Endothelial cell of umbilical vein (primary cell): ENCODE measurements at regions not wholly inside any gene's neighbourhood (a gene's known extent, or its start where the extent isn't known, plus 50 kb on each side); places are given as distances from the start of the nearest gene placed in this dataset.
"Not testable (repeated sequence)": the region's sequence is repeated elsewhere in the genome, so short reads cannot be mapped to it uniquely, and the experiment has no call there.

Experiments
- BruUV-seq: library from RNA; stranded (reverse); fragments of 400-500 nt; replicated peaks from 2 replicates; lab custom pipeline; 2021; lab: Mats Ljungman, UMichigan
- CTCF ChIA-PET: fragments of 300-600, 350-600 bp; sonication (Branson Sonifier 250); formaldehyde crosslinking; loops from one replicate; lab custom pipeline; 2021; ENCODE audit warnings: antibody characterized with exemption, inconsistent platforms; lab: Charles Lee
- POLR2A ChIA-PET: fragments of 300-600, 350-600 bp; sonication (Branson Sonifier 250); formaldehyde crosslinking; loops from one replicate; lab custom pipeline; 2021; ENCODE audit warnings: antibody characterized with exemption, inconsistent platforms; lab: Charles Lee
- DNase-seq: peaks from one replicate; pipeline ENCODE4 v3.0.0-alpha.2; 2011; ENCODE audit warnings: low read depth, low spot score
- FAIRE-seq: peaks from 2 replicates; lab custom pipeline; 2011; peaks lifted over from hg19 to GRCh38; lab: Jason Lieb, UNC
- H2AFZ ChIP-seq: 2 replicates; pipeline ENCODE4 v1.6.0; 2012; ENCODE audit warnings: low read depth, low read length, control low read depth, inconsistent platforms
- H3K27ac ChIP-seq: 2 replicates; pipeline ENCODE4 v1.5.1; 2011; ENCODE audit warnings: low read depth, mild to moderate bottlenecking, control low read depth, low read length, moderate library complexity; ENCODE audit not compliant: insufficient read depth
- H3K27me3 ChIP-seq, 2 experiments: 2 replicates each; pipeline versions ENCODE4 v1.6.0 to v1.6.1; 2011; ENCODE audit warnings: low read length in 2 of 2, mixed read lengths in 1 of 2; ENCODE audit not compliant: control insufficient read depth in 2 of 2, insufficient read depth in 2 of 2
- H3K36me3 ChIP-seq, 2 experiments: 2 replicates in 1 of 2; 3 replicates in 1 of 2; pipeline ENCODE4 v1.5.1; 2011; ENCODE audit warnings: low read length in 2 of 2, mild to moderate bottlenecking in 1 of 2, moderate library complexity in 1 of 2; ENCODE audit not compliant: control insufficient read depth in 2 of 2, insufficient read depth in 2 of 2; ENCODE audit errors: extremely low read depth in 1 of 2
- H3K4me1 ChIP-seq: 3 replicates; pipeline ENCODE4 v1.5.1; 2011; ENCODE audit warnings: mild to moderate bottlenecking, low read length; ENCODE audit not compliant: control insufficient read depth, insufficient read depth; ENCODE audit errors: extremely low read depth
- H3K4me2 ChIP-seq: 2 replicates; pipeline ENCODE4 v1.6.1; 2011; ENCODE audit warnings: low read length, control low read depth, mixed read lengths; ENCODE audit not compliant: insufficient read depth
- H3K4me3 ChIP-seq, 3 experiments: fragments of 200-600 bp in 1 of 3; sonication (generic), shearing (Covaris generic) in 1 of 3; replicated peaks in 1 of 3; 2 replicates each; pipeline ENCODE4 v1.5.1; 2011 to 2016; ENCODE audit warnings: control low read depth in 3 of 3, low read length in 3 of 3, mild to moderate bottlenecking in 2 of 3, inconsistent platforms in 1 of 3, low read depth in 1 of 3, moderate library complexity in 1 of 3; ENCODE audit not compliant: insufficient read depth in 1 of 3
- H3K79me2 ChIP-seq: 2 replicates; pipeline ENCODE4 v1.6.0; 2012; ENCODE audit warnings: low read length, inconsistent platforms; ENCODE audit not compliant: control insufficient read depth, insufficient read depth
- H3K9ac ChIP-seq: replicated peaks from 2 replicates; pipeline ENCODE3; 2011; ENCODE audit warnings: low read length, control low read depth; ENCODE audit not compliant: insufficient read depth; ENCODE audit errors: extremely low read depth
- H3K9me1 ChIP-seq: replicated peaks from 3 replicates; pipeline ENCODE4 v1.6.0; 2011; ENCODE audit warnings: mild to moderate bottlenecking, low read length; ENCODE audit not compliant: control insufficient read depth, insufficient read depth; ENCODE audit errors: extremely low read depth
- H3K9me3 ChIP-seq: replicated peaks from 2 replicates; pipeline ENCODE4 v1.5.1; 2012; ENCODE audit warnings: low read length, inconsistent platforms; ENCODE audit not compliant: control insufficient read depth, insufficient read depth
- H4K20me1 ChIP-seq: replicated peaks from 2 replicates; pipeline ENCODE3; 2011; ENCODE audit warnings: mild to moderate bottlenecking, low read length; ENCODE audit not compliant: control insufficient read depth, insufficient read depth; ENCODE audit errors: extremely low read depth
- EZH2 ChIP-seq: IDR thresholded peaks from 2 replicates; pipeline ENCODE4 v1.6.1; 2012; ENCODE audit warnings: borderline replicate concordance, low read depth, mild to moderate bottlenecking, moderate library complexity, low read length, inconsistent platforms; ENCODE audit not compliant: severe bottlenecking
- FOS ChIP-seq: IDR thresholded peaks from 2 replicates; pipeline ENCODE4 v1.6.1; 2011; ENCODE audit warnings: mild to moderate bottlenecking, low read length, moderate library complexity, borderline replicate concordance; ENCODE audit not compliant: insufficient read depth
- MYC ChIP-seq: IDR thresholded peaks from one replicate; pipeline ENCODE4 v1.6.1; 2011; ENCODE audit warnings: mild to moderate bottlenecking, low read depth, low read length
- POLR2A ChIP-seq: IDR thresholded peaks from 2 replicates; pipeline ENCODE4 v1.6.1; 2012; ENCODE audit warnings: low read depth, mild to moderate bottlenecking, control low read depth, low read length
- POLR2AphosphoS5 ChIP-seq: IDR thresholded peaks from 2 replicates; pipeline ENCODE4 v1.6.1; 2012; ENCODE audit warnings: low read depth, mild to moderate bottlenecking, control low read depth, low read length, moderate library complexity; ENCODE audit not compliant: insufficient read depth
- dilution Hi-C: fragments of 300-500 bp; cut with MboI; formaldehyde crosslinking; loops from one replicate; pipeline ENCODE4 v1.15.0; 2019; ENCODE audit warnings: low sequenced_read_pairs; ENCODE audit not compliant: extremely low pct_ligation_motif_present
- intact Hi-C: fragments of 100-400 bp; cut with micrococcal nuclease; formaldehyde crosslinking; loops from one replicate; pipeline ENCODE4 v1.10.0; 2022
- TF ChIP-seq, protein P1 (sequence below), 2 donors: IDR thresholded peaks; 1 replicate in 1 of 2; 2 replicates in 1 of 2; pipeline ENCODE4 v1.5.1; 2011; ENCODE audit warnings: low read length in 2 of 2, mild to moderate bottlenecking in 2 of 2, moderate library complexity in 2 of 2, control low read depth in 1 of 2, inconsistent platforms in 1 of 2, low read depth in 1 of 2; ENCODE audit not compliant: insufficient read depth in 1 of 2; ENCODE audit errors: extremely low read depth in 1 of 2

DNA sequence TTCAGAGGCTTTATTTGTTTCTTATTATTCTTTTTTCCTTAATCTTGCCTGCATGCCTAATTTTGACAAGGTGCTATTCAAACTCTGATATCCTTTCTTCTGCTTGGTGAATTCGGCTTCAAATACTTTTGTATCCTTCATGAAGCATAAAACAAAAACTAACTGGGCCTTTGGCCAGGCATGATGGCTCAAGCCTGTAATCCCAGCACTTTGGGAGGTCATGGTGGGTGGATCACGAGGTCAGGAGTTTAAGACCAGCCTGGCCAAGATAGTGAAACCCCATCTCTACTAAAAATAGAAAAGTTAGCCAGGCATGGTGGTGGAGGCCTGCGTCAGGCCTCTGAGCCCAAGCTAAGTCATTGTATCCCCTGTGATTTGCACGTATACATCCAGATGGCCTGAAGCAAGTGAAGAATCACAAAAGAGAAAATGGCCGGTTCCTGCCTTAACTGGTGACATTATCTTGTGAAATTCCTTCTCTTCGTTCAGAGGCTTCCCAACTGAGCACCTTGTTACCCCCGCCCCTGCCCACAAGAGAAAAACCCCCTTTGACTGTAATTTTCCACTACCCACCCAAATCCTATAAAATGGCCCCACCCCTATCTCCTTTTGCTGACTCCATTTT lies 191.9 kb downstream of the ZNF486 start:
- H3K9me3 ChIP-seq, H3K27ac ChIP-seq, H3K79me2 ChIP-seq, H3K4me3 ChIP-seq, H3K4me1 ChIP-seq, H3K27me3 ChIP-seq, CTCF ChIA-PET, H3K4me2 ChIP-seq, H3K9me1 ChIP-seq, H3K9ac ChIP-seq, POLR2A ChIA-PET, dilution Hi-C loops, H4K20me1 ChIP-seq, DNase-seq, BruUV-seq, FAIRE-seq, intact Hi-C loops, H2AFZ ChIP-seq, H3K36me3 ChIP-seq: not testable (repeated sequence)

DNA sequence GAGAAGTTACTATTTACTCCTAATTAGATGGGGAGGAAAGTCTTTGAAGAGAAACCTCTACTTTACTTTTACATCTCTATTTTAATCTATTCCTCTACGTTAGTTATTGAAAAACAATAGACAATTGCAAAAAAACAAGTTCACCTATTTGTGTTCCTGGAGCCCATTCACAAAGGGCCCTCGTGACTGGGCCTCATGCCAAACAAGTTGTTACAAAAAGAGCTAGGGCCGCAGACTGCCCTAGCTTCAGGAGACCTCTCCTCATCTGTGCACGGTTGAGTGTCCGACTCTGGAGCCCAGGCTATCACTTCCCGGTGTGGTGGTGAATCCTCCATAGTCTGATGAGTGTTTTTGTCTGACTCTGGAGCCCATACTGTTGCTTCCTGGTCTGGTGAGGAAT lies 190.9 kb downstream of the ZNF486 start:
- DNase-seq (no peak), FAIRE-seq (no peak)
- dilution Hi-C loops, result no loop called here
- H3K4me3 ChIP-seq, result no peak overlapping the region
- no peak overlapping the region for H2AFZ ChIP-seq
- no peaks in the 10 kb centered on the region for H4K20me1 ChIP-seq
- no peaks in the 10 kb centered on the region for H3K9me3 ChIP-seq
- ChIA-PET CTCF (no interaction called here), POLR2A (no interaction called here)
- no peaks in the 10 kb centered on the region for H3K79me2 ChIP-seq
- no peak overlapping the region for H3K9ac ChIP-seq
- H3K4me1 ChIP-seq, result no peaks in the 10 kb centered on the region
- no peaks in the 10 kb centered on the region for H3K27me3 ChIP-seq
- TF ChIP-seq MYC (no peak), EZH2 (no peak), FOS (no peak), POLR2AphosphoS5 (no peak), POLR2A (no peak)
- TF ChIP-seq, protein P1, sequence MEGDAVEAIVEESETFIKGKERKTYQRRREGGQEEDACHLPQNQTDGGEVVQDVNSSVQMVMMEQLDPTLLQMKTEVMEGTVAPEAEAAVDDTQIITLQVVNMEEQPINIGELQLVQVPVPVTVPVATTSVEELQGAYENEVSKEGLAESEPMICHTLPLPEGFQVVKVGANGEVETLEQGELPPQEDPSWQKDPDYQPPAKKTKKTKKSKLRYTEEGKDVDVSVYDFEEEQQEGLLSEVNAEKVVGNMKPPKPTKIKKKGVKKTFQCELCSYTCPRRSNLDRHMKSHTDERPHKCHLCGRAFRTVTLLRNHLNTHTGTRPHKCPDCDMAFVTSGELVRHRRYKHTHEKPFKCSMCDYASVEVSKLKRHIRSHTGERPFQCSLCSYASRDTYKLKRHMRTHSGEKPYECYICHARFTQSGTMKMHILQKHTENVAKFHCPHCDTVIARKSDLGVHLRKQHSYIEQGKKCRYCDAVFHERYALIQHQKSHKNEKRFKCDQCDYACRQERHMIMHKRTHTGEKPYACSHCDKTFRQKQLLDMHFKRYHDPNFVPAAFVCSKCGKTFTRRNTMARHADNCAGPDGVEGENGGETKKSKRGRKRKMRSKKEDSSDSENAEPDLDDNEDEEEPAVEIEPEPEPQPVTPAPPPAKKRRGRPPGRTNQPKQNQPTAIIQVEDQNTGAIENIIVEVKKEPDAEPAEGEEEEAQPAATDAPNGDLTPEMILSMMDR (IDR thresholded peaks at IDR 0.05; ENCODE audit: extremely low read depth in 1 of 2, insufficient read depth in 1 of 2, low read depth in 1 of 2, low read length in 2 of 2), result no peak
- no peak overlapping the region for H3K4me2 ChIP-seq
- H3K36me3 ChIP-seq, result no peaks in the 10 kb centered on the region
- no peak overlapping the region for H3K27ac ChIP-seq
- intact Hi-C loops, result no loop called here
- no peaks in the 10 kb centered on the region for H3K9me1 ChIP-seq
- no TSS peak for BruUV-seq
